ENCODE measurements at regions not wholly inside any gene's neighbourhood (a gene's known extent, or its start where the extent isn't known, plus 50 kb on each side); places are given as distances from the start of the nearest gene placed in this dataset.

DNA sequence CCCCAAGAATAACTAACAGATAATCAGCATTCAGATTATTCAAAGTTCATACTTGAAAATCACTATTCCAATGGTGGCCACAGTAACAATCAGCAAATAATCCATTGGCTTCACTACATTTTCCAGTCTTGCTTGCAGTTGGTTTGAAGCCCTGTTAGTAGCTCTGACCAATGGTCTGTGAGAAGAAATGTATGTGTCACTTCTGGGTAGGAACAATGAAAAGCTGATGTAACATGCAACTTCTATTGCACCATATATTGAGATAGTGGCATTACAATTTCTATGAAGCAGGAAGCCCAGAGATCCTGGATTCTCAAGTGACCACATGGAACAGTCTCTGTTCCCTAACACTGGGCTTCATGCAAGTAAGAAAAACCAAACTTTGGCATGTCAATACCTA, 250.9 kb upstream of the DAB1 start:
- TF ChIP-seq, protein P1, sequence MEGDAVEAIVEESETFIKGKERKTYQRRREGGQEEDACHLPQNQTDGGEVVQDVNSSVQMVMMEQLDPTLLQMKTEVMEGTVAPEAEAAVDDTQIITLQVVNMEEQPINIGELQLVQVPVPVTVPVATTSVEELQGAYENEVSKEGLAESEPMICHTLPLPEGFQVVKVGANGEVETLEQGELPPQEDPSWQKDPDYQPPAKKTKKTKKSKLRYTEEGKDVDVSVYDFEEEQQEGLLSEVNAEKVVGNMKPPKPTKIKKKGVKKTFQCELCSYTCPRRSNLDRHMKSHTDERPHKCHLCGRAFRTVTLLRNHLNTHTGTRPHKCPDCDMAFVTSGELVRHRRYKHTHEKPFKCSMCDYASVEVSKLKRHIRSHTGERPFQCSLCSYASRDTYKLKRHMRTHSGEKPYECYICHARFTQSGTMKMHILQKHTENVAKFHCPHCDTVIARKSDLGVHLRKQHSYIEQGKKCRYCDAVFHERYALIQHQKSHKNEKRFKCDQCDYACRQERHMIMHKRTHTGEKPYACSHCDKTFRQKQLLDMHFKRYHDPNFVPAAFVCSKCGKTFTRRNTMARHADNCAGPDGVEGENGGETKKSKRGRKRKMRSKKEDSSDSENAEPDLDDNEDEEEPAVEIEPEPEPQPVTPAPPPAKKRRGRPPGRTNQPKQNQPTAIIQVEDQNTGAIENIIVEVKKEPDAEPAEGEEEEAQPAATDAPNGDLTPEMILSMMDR (IDR thresholded peaks at IDR 0.05; ENCODE audit: poor library complexity): no peak
- TF ChIP-seq EZH2phosphoT487 (IDR thresholded peaks at IDR 0.05; ENCODE audit: low read depth, severe bottlenecking, unreplicated experiment): no peak
